NCI-H345 (cell line): ENCODE measurements at regions not wholly inside any gene's neighbourhood (a gene's known extent, or its start where the extent isn't known, plus 50 kb on each side); places are given as distances from the start of the nearest gene placed in this dataset.
"Not testable (repeated sequence)": the region's sequence is repeated elsewhere in the genome, so short reads cannot be mapped to it uniquely, and the experiment has no call there.

Experiments used
- DNase-seq: peaks from one replicate; lab custom pipeline; 2025; lab: John Stamatoyannopoulos, UW

GRCh38 chr9:85208666-85209065, 533.1 kb downstream of the AGTPBP1 start:
- DNase-seq = no peak

GRCh38 chr9:85204176-85204575, 534.6 kb downstream of the NTRK2 start:
- DNase-seq = no peak

GRCh38 chr9:85202596-85202995, 533.1 kb downstream of the NTRK2 start:
- no peak for DNase-seq

- no peak for DNase-seq
Measured at GRCh38 chr9:85200726-85201404, 531.3 kb downstream of the NTRK2 start.

DNA sequence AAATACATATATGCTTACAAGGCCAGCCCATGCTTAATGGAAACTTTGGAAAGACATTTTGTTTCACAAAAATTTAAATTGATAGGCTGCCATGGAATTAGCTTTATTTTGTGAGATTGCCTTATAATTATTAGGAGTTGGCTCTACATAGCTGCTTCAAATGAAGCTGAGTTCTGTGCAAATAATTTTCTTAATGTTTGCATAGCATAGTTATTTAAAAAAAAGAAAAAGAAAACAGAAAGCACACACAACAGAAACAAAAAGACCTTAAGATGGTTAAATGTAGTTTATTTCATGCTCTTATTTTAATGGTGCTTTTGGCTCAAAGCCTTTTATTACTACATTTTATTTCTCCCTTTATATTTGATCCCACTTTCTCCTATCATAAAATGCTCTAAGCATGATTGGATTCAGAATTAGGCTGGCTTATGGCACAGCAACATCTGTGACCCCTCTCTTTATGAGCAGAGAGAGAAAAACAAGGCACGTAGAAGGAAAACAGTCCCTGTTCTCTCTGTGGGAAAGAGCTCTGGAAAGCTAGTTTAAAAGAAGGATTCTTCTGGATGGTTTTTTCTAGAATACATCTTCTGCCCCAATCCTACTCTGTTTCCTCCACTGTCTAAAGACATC, 530.5 kb downstream of the NTRK2 start:
- DNase-seq = no peak

- no peak for DNase-seq
Measured at GRCh38 chr9:85192750-85193149, 523.2 kb downstream of the NTRK2 start.

- DNase-seq = no peak
Measured at GRCh38 chr9:85186218-85186585, 516.7 kb downstream of the NTRK2 start.

GRCh38 chr9:85185486-85186217, 516.1 kb downstream of the NTRK2 start:
- no peak for DNase-seq

DNA sequence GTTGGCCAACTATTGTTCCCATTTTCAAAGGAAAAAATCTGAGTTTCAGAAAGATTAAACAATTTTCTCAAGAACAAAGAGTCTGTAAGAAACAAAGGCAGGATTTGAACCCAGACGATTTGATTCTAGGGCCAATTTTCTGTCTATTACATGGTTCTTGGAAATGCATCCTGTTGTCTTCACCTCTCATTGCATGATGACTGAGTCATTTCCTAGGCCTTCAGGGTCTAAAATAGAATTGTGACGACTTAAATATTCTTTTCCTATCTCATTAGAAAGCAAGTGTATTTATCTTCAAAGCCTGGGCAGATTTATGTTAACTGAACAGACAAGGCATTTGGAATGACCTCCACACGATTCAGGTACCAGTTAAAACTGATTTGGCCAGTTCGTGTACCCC, 512.9 kb downstream of the NTRK2 start:
- DNase-seq = no peak

DNA sequence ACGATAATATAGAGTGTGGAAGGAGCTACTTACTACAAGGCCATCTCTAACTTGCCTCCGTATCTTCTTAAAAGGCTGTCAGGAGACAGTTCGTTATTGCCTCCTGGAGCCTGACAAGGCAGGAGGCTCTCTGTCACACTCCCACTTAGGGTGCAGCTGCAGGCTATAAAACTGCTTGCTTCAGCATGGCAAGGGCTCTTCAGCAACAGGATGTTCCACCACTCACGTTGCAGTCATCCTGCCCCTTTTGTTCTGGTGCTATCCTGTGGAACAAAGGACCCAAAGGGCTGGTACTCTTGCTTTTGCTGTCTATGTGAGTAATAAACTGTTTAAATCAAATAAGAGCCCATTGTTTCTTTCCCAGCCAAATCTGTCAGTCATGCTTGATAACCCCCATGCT, 508.9 kb downstream of the NTRK2 start:
- DNase-seq = peak; percentile 95

DNA sequence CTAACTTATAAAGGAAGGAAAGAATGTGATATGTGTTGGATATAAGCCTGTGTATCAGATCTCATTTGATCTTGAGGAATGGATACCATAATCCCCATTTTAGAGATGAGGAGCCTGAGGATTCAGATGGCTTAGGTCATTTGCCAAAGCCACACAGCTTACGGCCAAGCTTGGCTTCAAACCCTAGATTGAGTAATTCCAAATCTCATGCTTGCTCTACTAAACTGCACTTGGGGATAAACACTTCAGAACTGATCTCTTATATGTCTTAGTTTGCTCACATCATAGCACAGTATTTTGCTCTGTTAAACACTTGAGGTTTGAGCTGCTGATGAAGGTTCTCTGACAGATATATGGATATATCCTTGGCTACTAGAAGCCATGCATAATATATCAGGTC, 504.4 kb downstream of the NTRK2 start:
- DNase-seq = no peak

- DNase-seq = no peak
Measured at GRCh38 chr9:85172001-85172978, 502.8 kb downstream of the NTRK2 start.

DNA sequence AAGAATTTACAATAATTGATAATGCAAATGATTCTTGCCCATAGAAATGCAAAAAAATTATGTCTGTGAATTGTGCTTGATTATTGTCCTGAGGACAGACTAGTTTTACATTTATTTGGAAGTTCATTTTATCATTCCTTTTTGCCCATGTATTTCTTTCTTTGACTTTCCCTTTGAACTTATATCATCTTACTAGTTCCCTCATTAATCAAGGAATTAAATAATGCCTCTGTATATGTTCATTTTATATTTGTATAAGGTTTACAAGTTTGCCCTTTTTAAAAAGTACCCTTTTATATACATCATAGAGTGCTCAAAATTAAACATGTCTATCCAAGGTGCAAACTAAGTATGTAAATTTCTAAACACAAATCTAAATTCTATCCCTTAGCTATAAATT, 501.6 kb downstream of the NTRK2 start:
- DNase-seq = no peak

GRCh38 chr9:85168412-85168811, 498.9 kb downstream of the NTRK2 start:
- DNase-seq = no peak

GRCh38 chr9:85167146-85167545, 497.6 kb downstream of the NTRK2 start:
- no peak for DNase-seq

- DNase-seq = no peak
Measured at GRCh38 chr9:85163825-85164224, 494.3 kb downstream of the NTRK2 start.

DNA sequence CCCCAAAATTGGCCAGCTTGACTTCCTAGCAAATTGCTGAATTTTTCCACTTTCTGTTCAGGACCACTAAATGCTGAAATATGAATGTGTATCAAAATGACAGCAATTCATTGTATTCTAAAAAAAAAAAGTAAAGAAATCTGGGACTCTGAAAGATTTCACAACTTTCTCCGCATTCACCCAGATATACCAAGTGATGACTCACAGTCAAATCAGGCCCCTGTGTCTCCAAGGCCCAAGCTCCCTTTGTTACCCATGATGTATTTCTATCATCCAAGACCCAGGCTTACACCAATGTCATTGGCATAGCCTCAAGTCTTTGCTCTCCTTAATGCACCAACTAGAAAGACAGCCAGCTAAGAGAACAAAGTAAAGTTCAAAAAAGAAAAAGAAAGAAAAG, 493.9 kb downstream of the NTRK2 start:
- DNase-seq = no peak

DNA sequence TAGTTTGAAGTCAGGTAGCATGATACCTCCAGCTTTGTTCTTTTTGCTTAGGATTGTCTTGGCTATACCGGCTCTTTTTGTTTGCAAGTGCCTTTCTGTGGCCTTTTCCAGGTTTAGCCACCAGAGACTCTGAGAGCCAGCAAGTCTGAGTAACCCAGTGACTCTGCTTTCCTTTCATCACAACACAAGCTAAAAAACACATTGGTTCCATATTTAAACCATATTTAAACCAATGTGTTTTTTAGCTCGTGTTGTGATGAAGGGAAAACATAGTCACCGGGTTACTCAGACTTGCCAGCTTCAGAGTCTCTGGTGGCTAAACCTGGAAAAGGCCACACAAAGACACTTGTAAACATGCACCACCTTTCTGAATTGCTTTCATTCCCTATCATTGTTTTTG, 493.3 kb downstream of the NTRK2 start:
- no peak for DNase-seq

DNA sequence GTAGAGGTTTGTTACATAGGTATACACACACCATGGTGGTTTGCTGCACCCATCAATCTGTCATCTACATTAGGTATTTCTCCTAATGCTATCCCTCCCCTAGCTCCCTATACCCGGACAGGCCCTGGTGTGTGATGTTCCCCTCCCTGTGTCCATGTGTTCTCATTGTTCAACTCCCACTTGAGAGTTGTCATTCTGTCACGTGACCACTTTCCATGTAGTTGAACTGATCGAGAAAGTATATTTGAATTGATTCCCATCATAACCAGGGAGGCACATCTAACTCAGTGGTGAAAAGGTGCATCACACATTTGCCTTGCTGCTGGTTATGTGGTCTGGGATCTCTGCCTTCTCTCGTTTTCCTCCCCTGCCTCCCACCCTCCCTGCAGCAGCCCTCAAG, 491.4 kb downstream of the NTRK2 start:
- not testable (repeated sequence) for DNase-seq

- no peak for DNase-seq
Measured at GRCh38 chr9:85158512-85158911, 489.0 kb downstream of the NTRK2 start.

GRCh38 chr9:85157772-85158171, 488.2 kb downstream of the NTRK2 start:
- DNase-seq = no peak

GRCh38 chr9:85156652-85157051, 487.1 kb downstream of the NTRK2 start:
- DNase-seq = no peak
